D721Med (cell line): ENCODE measurements at regions not wholly inside any gene's neighbourhood (a gene's known extent, or its start where the extent isn't known, plus 50 kb on each side); places are given as distances from the start of the nearest gene placed in this dataset.
A peak's percentile ranks its signal among the peaks of the same experiment; 100 is the strongest.

ENCODE experiments used
- DNase-seq: peaks from one replicate; pipeline ENCODE4 v3.0.0; 2011; ENCODE audit warnings: low spot score; ENCODE audit not compliant: insufficient read length
- FAIRE-seq: peaks from 2 replicates; lab custom pipeline; 2011; peaks lifted over from hg19 to GRCh38; lab: Jason Lieb, UNC
- TF ChIP-seq, protein P1 (sequence below): IDR thresholded peaks from 2 replicates; pipeline ENCODE4 v1.5.1; 2012; ENCODE audit warnings: mild to moderate bottlenecking, control low read depth; ENCODE audit not compliant: insufficient read depth; ENCODE audit errors: missing control alignments

DNA sequence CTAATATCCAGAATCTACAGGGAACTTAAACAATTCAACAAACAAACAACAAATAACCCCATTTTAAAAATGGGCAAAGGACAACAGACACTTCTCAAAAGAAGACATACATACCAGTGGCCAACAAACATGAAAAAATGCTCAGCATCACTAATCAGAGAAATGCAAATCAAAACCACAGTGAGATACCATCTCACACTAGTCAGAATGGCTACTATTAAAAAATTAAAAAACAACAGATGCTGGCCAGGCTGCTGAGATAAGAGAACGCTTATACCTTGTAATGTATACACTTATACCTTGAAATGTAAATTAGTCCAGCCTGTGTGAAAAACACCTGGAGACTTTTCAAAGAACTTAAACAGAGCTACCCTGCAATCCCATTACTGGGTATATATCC is 166.8 kb downstream of the IBTK start:
- FAIRE-seq: no peak
- DNase-seq: no peak
- TF ChIP-seq, protein P1, sequence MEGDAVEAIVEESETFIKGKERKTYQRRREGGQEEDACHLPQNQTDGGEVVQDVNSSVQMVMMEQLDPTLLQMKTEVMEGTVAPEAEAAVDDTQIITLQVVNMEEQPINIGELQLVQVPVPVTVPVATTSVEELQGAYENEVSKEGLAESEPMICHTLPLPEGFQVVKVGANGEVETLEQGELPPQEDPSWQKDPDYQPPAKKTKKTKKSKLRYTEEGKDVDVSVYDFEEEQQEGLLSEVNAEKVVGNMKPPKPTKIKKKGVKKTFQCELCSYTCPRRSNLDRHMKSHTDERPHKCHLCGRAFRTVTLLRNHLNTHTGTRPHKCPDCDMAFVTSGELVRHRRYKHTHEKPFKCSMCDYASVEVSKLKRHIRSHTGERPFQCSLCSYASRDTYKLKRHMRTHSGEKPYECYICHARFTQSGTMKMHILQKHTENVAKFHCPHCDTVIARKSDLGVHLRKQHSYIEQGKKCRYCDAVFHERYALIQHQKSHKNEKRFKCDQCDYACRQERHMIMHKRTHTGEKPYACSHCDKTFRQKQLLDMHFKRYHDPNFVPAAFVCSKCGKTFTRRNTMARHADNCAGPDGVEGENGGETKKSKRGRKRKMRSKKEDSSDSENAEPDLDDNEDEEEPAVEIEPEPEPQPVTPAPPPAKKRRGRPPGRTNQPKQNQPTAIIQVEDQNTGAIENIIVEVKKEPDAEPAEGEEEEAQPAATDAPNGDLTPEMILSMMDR: no peak

DNA sequence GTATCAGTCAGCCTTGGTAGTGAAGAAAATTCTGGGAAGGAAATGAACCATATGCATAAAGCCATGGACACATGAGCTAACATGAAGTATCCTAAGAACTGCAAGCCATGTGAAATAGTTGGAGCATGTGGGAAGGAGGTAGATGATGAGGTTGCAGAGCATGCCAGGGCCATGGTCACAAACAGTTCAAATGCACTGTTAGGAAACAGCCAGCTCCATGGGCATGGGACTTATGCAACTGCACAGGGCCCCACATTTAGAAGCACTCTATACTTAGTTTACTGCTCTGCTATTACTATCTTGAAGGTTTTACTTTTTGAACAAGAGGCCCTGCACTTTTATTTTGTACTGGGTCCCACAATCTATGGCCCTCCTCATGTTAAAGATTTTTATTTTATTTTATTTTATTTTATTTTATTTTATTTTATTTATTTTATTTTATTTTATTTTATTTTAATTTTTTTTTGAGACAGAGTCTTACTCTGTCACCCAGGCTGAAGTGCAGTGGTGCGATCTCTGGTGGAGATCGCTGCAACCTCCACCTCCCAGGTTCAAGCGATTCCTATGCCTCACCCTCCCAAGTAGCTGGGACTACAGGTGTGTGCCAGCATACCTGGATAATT is 169.1 kb downstream of the IBTK start:
- FAIRE-seq: no peak
- TF ChIP-seq, protein P1: no peak
- DNase-seq: no peak

DNA sequence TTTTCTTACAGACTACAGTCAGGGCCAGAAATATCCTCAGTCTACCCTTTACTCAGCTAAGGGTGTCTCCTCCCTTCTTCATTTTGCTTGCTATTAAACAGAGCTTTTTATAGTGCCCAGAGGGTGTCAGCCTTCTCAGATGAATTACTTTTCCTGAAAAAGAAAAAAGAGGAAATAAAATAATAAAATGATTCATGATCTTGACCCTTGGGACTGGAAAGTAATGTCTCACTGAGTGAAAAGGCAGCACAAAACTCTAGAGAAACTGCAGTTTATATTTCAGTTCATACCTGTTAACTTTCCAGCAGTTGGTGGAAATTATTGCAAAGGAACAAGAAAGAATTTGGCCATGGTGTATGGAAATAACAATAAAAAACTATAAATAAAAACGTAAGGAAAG is 170.6 kb downstream of the IBTK start:
- DNase-seq (no peak), FAIRE-seq (no peak)
- TF ChIP-seq, protein P1: no peak

DNA sequence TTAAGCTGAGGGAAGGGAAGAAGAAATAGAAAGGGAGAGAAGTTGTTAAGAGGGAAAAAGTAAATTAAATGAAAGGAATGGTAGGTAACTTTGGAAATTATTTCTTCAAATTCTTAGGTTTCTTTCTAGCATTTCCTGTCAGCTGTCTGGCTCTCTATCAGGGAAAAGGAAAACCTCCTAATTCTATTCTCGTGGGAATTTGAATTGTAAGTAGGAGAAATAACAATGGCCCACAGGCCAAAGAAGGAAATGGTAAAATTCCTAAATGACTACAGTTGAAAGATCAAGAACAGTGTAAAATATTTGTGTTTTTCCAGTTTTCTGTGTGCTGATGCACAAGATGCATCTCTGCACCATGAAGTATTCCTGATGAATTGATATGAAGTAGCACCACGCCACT is 173.0 kb downstream of the IBTK start:
- FAIRE-seq: no peak
- TF ChIP-seq, protein P1: no peak
- DNase-seq: no peak

DNA sequence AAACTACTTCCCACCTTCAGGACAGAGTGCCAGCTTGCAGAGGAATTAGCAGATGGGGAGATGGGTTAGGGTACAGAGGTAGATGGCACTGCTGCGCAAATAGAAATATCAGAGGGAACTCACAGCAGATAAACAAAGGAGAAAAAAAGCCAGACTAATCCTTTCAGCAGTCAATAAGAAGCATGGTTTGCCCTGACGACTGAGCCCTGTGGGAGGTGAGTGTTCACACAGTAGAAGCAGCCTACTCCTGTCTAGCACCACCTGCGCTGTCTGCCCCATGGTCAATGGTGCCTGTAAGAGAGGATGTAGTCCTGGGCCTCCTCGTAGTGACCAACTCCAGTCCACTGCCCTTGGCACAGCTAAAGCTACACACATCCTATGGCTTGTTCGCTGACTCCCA is 174.1 kb downstream of the IBTK start:
- DNase-seq (no peak), FAIRE-seq (no peak)
- TF ChIP-seq, protein P1: peak; percentile 2

DNA sequence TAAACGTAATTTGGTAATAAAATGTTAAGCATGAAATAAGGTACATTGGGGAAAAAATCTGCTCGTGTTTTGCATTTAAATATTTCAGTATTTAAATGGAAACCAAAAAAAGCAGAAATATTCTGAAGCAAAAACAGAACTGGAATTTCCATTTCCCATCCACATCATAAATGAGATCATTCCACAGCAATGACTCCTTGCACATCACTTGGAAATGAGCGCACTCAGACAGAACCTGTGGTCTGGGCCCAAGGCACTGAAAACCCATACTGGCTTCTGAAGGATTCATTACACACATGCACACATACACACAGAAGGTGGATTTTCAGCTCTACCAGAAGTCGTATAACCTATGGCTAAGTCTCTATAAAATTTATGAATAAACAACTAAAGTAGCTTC is 174.8 kb downstream of the IBTK start:
- TF ChIP-seq, protein P1: no peak
- FAIRE-seq (no peak), DNase-seq (no peak)

DNA sequence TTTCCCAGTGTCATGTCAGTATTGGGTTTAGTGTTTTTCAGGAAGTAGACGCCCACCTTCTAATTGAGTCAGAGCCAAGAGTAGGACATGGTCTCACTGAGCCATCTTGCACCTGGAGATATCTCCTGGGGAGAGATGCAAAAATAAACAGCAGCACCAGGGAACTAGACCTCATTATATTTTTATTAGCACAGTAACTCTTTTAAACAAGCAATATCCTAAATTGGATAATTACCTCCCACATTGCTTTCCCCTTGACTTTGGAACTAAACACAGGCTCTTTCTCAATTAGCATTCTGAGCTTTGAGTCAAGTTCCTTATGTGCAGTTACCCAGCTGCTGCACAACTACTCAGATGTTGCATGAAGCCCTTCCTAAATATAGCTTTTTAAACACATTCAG is 175.4 kb downstream of the IBTK start:
- TF ChIP-seq, protein P1: no peak
- no peak for FAIRE-seq
- no peak for DNase-seq
